ENCODE measurements at regions not wholly inside any gene's neighbourhood (a gene's known extent, or its start where the extent isn't known, plus 50 kb on each side); places are given as distances from the start of the nearest gene placed in this dataset.

DNA sequence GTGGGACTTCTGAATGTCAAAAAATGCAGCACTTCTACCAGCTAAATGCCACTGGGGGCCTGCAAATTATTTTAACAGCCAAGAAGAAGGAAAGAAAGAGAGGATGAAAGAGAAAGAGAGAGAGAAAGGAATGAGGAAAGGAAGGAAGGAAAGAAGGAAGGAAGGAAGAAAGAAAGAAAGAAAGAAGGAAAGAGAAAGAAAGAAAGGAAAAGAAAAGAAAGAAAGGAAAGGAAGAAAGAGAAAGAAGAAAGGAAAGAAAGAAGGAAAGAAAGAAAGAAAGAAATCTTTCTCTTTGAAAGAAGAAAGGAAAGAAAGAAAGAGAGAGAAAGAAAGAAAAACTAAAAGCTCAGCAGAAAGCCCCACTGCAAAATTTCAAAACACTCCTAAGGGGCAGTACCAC, 69.2 kb upstream of the SV2C start:
- H3K27ac ChIP-seq = no peak overlapping the region
- TF ChIP-seq, protein P1, sequence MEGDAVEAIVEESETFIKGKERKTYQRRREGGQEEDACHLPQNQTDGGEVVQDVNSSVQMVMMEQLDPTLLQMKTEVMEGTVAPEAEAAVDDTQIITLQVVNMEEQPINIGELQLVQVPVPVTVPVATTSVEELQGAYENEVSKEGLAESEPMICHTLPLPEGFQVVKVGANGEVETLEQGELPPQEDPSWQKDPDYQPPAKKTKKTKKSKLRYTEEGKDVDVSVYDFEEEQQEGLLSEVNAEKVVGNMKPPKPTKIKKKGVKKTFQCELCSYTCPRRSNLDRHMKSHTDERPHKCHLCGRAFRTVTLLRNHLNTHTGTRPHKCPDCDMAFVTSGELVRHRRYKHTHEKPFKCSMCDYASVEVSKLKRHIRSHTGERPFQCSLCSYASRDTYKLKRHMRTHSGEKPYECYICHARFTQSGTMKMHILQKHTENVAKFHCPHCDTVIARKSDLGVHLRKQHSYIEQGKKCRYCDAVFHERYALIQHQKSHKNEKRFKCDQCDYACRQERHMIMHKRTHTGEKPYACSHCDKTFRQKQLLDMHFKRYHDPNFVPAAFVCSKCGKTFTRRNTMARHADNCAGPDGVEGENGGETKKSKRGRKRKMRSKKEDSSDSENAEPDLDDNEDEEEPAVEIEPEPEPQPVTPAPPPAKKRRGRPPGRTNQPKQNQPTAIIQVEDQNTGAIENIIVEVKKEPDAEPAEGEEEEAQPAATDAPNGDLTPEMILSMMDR (conservative IDR thresholded peaks at IDR 0.05) = no peak

GRCh38 chr5:76007904-76008303, 75.3 kb upstream of the SV2C start:
- TF ChIP-seq, protein P1 (conservative IDR thresholded peaks at IDR 0.05) = no peak
- H3K27ac ChIP-seq = no peak overlapping the region

GRCh38 chr5:76000582-76000981, 82.6 kb upstream of the SV2C start:
- H3K27ac ChIP-seq = no peak overlapping the region
- TF ChIP-seq, protein P1 (conservative IDR thresholded peaks at IDR 0.05) = no peak

DNA sequence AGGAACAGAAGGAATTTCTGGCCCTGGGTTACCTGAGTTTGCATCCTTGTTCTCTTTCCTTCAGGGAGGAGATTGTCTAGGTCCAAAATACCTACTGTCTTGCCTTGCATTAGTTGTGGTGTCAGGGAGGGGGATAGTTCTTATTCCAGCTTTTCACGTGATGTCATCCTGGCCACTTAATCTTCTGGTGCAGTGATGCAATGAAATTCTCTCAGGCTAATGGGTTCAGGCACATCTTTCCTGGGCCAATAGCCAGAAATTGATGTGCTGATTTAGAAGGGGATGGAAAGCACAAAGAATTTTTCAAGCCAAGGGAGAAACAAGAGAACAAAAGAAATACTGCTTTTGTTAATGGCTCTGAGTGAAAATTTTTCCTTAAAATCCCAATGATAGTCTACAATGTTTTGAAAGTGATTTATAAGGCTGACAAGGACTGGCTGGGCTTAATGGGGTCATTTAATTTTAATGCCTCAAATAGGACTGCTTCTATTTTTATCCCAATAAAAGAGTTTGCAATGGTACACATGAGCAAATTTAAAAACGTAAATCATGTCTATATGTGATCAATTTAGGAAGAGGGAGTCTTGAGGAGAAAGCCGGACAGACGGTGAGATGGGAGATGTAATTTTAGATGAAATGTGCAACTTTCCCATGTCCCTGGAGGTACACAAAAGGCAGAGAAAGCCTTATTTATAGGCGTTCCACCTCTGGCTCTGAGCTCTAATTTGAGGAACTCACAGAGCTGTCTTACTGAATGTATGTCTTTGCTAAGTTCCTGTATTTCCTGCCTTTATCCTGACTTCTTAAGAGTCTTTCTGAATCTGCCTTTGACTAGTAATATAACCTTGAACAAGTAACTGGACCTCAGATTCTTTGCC, 89.3 kb upstream of the SV2C start:
- TF ChIP-seq, protein P1 (conservative IDR thresholded peaks at IDR 0.05) = no peak
- no peak overlapping the region for H3K27ac ChIP-seq

GRCh38 chr5:75993183-75993582, 90.0 kb upstream of the SV2C start:
- no peak overlapping the region for H3K27ac ChIP-seq

GRCh38 chr5:75992753-75993152, 90.4 kb upstream of the SV2C start:
- no peak overlapping the region for H3K27ac ChIP-seq
- TF ChIP-seq, protein P1 (conservative IDR thresholded peaks at IDR 0.05) = no peak

More at GRCh38 chr5:75993183-75993582, 90.0 kb upstream of the SV2C start:
- TF ChIP-seq, protein P1 (conservative IDR thresholded peaks at IDR 0.05) = no peak

- TF ChIP-seq, protein P1 (conservative IDR thresholded peaks at IDR 0.05) = no peak
- H3K27ac ChIP-seq = no peak overlapping the region
Measured at GRCh38 chr5:75985077-75985476, 98.1 kb upstream of the SV2C start.
